22Rv1 (cell line): ENCODE measurements at regions not wholly inside any gene's neighbourhood (a gene's known extent, or its start where the extent isn't known, plus 50 kb on each side); places are given as distances from the start of the nearest gene placed in this dataset.

Source experiments
- ZFX ChIP-seq: fragments of 450-650 bp; IDR thresholded peaks from 2 replicates; pipeline ENCODE4 v1.6.1; 2017; ENCODE audit warnings: antibody characterized with exemption, borderline replicate concordance
- TF ChIP-seq, protein P1 (sequence below): fragments of 450-650 bp; IDR thresholded peaks from 2 replicates; pipeline ENCODE4 v1.5.1; 2017; ENCODE audit warnings: mild to moderate bottlenecking

GRCh38 chr12:107929436-107929835 is 154.9 kb downstream of the ASCL4 start:
- TF ChIP-seq, protein P1, sequence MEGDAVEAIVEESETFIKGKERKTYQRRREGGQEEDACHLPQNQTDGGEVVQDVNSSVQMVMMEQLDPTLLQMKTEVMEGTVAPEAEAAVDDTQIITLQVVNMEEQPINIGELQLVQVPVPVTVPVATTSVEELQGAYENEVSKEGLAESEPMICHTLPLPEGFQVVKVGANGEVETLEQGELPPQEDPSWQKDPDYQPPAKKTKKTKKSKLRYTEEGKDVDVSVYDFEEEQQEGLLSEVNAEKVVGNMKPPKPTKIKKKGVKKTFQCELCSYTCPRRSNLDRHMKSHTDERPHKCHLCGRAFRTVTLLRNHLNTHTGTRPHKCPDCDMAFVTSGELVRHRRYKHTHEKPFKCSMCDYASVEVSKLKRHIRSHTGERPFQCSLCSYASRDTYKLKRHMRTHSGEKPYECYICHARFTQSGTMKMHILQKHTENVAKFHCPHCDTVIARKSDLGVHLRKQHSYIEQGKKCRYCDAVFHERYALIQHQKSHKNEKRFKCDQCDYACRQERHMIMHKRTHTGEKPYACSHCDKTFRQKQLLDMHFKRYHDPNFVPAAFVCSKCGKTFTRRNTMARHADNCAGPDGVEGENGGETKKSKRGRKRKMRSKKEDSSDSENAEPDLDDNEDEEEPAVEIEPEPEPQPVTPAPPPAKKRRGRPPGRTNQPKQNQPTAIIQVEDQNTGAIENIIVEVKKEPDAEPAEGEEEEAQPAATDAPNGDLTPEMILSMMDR: peak; percentile 80
- no peak for TF ChIP-seq ZFX
